ENCODE measurements at regions not wholly inside any gene's neighbourhood (a gene's known extent, or its start where the extent isn't known, plus 50 kb on each side); places are given as distances from the start of the nearest gene placed in this dataset.

- Histone ChIP-seq H3K9me3 (no peaks in the 10 kb centered on the region), H3K36me3 (no peaks in the 10 kb centered on the region), H3K27ac (no peak overlapping the region), H3K27me3 (no peaks in the 10 kb centered on the region), H3K4me3 (replicated peaks in 1 of 3) (no peak overlapping the region), H3K4me1 (no peaks in the 10 kb centered on the region)
- intact Hi-C loops (cut with DNase I), result no loop called here
- TF ChIP-seq POLR2A (IDR thresholded peaks at IDR 0.05) (no peak), CTCF (IDR thresholded peaks at IDR 0.05) (no peak)
- no peak for DNase-seq
These were observed 1962.1 kb downstream of the PCDH9 start for GRCh38 chr13:65268009-65268408.

DNA sequence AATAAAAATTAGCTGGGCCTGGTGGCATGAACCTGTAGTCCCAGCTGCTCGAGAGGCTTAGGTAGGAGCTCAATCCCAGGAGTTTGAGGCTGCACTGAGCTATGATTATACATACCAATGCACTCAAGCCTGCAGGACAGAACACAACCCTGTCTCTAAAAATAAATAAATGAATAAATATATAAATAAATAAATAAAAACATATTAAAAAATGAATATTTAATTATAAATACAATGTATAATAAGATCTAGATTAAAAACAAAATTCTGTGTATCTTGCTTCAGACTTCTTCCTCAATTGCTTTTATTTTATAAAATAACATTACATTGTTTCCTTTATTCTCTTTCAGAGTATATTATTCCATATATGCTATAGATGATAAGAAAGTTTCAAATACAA, 1964.1 kb downstream of the PCDH9 start:
- H3K4me1 ChIP-seq, result no peaks in the 10 kb centered on the region
- H3K27me3 ChIP-seq, result no peaks in the 10 kb centered on the region
- H3K9me3 ChIP-seq, result no peaks in the 10 kb centered on the region
- no peaks in the 10 kb centered on the region for H3K36me3 ChIP-seq
- H3K27ac ChIP-seq, result no peak overlapping the region
- DNase-seq, result no peak
- TF ChIP-seq POLR2A (IDR thresholded peaks at IDR 0.05), result no peak
- no peak for TF ChIP-seq CTCF (IDR thresholded peaks at IDR 0.05)
- WGBS, 2 donors, result 71 to 88% methylated on average over 1 of the region's 1 CpG
- intact Hi-C loops (cut with DNase I), result no loop called here
- H3K4me3 ChIP-seq (replicated peaks in 1 of 3), result no peak overlapping the region

DNA sequence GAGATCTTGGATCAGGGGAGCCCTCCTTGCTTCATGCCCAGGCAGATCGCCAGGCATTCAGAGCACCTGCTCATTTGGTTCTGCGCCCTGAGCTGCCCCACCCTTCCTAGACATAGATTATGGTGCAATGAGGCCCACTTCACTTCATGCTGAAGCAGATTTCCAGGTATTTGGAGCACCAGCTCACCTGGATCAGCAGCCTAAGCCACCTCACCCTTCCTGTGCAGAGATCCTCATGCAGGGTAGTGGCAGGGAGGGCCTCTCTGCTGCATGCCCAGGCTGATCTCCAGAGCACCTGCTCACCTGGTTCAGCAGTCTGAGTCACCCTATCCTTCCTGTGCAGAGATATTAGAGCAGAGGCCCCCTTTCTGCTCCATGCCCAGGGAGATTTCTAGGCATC, 1966.1 kb downstream of the PCDH9 start:
- Histone ChIP-seq H3K9me3 (no peaks in the 10 kb centered on the region), H3K27ac (no peak overlapping the region), H3K4me3 (replicated peaks in 1 of 3) (no peak overlapping the region), H3K27me3 (no peaks in the 10 kb centered on the region), H3K4me1 (no peaks in the 10 kb centered on the region), H3K36me3 (no peaks in the 10 kb centered on the region)
- DNase-seq, result no peak
- TF ChIP-seq POLR2A (IDR thresholded peaks at IDR 0.05) (no peak), CTCF (IDR thresholded peaks at IDR 0.05) (no peak)
- intact Hi-C loops (cut with DNase I), result no loop called here
- WGBS, 2 donors, result 48 to 57% methylated on average over 2 of the region's 2 CpGs

DNA sequence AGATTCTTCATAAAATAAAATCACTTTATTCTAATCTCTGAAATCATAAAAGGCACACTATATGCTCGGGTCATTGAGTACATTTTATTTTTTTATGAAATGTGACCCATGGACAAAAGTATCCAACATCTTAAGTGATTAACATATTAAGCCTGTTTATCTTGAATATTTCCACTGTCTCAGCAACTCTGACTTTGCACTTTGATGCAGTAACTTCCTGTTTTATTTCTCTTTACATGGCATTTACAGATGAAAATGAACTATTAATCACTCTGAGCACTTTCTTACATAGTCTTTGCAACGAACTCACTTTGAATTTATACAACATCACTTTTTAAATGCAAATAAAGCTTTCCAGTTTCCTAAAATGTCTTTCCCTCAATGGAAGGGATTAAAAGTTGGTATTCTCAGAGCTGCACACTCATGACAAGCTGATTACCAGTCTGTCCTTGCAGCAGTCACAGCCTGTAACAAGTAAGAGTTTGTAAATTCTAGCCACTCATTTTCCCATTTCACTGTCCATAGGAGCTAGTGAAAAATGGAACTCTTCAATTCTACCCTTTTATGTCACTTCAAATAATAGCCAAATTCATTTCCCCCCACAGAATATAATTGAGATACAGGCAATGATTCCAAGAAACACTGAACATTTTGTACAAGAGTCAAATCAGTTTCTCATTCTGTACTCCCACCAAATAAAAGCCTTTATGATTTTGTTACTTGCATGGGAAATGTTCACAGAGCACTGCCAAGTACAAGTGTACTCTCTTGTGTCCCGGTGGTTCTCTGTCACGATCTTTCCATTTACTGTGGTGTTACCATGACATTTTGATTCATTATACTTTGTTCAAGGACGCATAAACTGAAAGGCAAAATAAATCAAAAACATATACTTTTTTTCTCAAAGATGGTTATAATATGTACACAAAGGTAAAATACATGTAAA, 1968.9 kb downstream of the PCDH9 start:
- H3K27me3 ChIP-seq, result no peaks in the 10 kb centered on the region
- no peaks in the 10 kb centered on the region for H3K36me3 ChIP-seq
- no peaks in the 10 kb centered on the region for H3K4me1 ChIP-seq
- H3K9me3 ChIP-seq, result no peaks in the 10 kb centered on the region
- H3K4me3 ChIP-seq (replicated peaks in 1 of 3), result no peak overlapping the region
- TF ChIP-seq CTCF (IDR thresholded peaks at IDR 0.05), result no peak
- DNase-seq, result no peak
- 61 to 62% methylated on average over 5 of the region's 5 CpGs for WGBS, 2 donors
- intact Hi-C loops (cut with DNase I), result no loop called here
- no peak overlapping the region for H3K27ac ChIP-seq

- Histone ChIP-seq H3K36me3 (no peaks in the 10 kb centered on the region), H3K27me3 (no peaks in the 10 kb centered on the region), H3K4me3 (replicated peaks in 1 of 3) (no peak overlapping the region), H3K4me1 (no peaks in the 10 kb centered on the region), H3K27ac (no peak overlapping the region), H3K9me3 (no peaks in the 10 kb centered on the region)
- intact Hi-C loops (cut with DNase I), result no loop called here
- 95 to 100% methylated on average over 1 of the region's 1 CpG for WGBS, 2 donors
- TF ChIP-seq CTCF (IDR thresholded peaks at IDR 0.05) (no peak), POLR2A (IDR thresholded peaks at IDR 0.05) (no peak)
- no peak for DNase-seq
These were observed 1989.4 kb downstream of the PCDH9 start for GRCh38 chr13:65240773-65241172.
